Progenitor cell of endocrine pancreas (in vitro differentiated cells): ENCODE measurements at regions not wholly inside any gene's neighbourhood (a gene's known extent, or its start where the extent isn't known, plus 50 kb on each side); places are given as distances from the start of the nearest gene placed in this dataset.

Experiments used
- DNase-seq: peaks from one replicate; pipeline ENCODE4 v3.0.0; 2021; ENCODE audit warnings: low spot score; ENCODE audit not compliant: unreplicated experiment
- H3K27ac Mint-ChIP-seq: 2 replicates; pipeline ENCODE4 v1.8.0; 2021; ENCODE audit warnings: mild to moderate bottlenecking, moderate library complexity, mixed read lengths
- H3K27me3 Mint-ChIP-seq: 2 replicates; pipeline ENCODE4 v1.8.0; 2021; ENCODE audit warnings: mixed read lengths
- H3K36me3 Mint-ChIP-seq: 2 replicates; pipeline ENCODE4 v1.8.0; 2022; ENCODE audit warnings: mixed read lengths; ENCODE audit not compliant: insufficient read depth
- H3K4me1 Mint-ChIP-seq: 2 replicates; pipeline ENCODE4 v1.8.0; 2021; ENCODE audit warnings: low read depth, mixed read lengths
- H3K4me3 Mint-ChIP-seq: 2 replicates; pipeline ENCODE4 v1.8.0; 2021; ENCODE audit warnings: low read depth, mild to moderate bottlenecking, moderate library complexity, mixed read lengths
- H3K9me3 Mint-ChIP-seq: 2 replicates; pipeline ENCODE4 v1.8.0; 2021; ENCODE audit warnings: low read depth, mixed read lengths
- CTCF ChIP-seq: fragments of 200-600 bp; sonication (generic); IDR thresholded peaks from one replicate; pipeline ENCODE4 v1.5.0; 2021; ENCODE audit warnings: antibody characterized with exemption, mild to moderate bottlenecking; ENCODE audit not compliant: unreplicated experiment

GRCh38 chr6:164108092-164108491 lies 693.6 kb downstream of the QKI start:
- DNase-seq = no peak
- Mint-ChIP-seq H3K27me3 (peaks cover 15% of the 10 kb centered on the region), H3K4me1 (peaks cover 7% of the 10 kb centered on the region), H3K27ac (no peak overlapping the region), H3K4me3 (no peak overlapping the region), H3K36me3 (no peaks in the 10 kb centered on the region), H3K9me3 (peaks cover 2% of the 10 kb centered on the region)
- TF ChIP-seq CTCF = no peak

- Mint-ChIP-seq H3K9me3 (no peaks in the 10 kb centered on the region), H3K27me3 (peaks cover 15% of the 10 kb centered on the region), H3K27ac (no peak overlapping the region), H3K4me3 (no peak overlapping the region), H3K4me1 (peaks cover 7% of the 10 kb centered on the region), H3K36me3 (no peaks in the 10 kb centered on the region)
- DNase-seq = no peak
- TF ChIP-seq CTCF = no peak
Measured at GRCh38 chr6:164107297-164107995, 692.9 kb downstream of the QKI start.

GRCh38 chr6:164106345-164106769 lies 691.8 kb downstream of the QKI start:
- peaks cover 15% of the 10 kb centered on the region for H3K27me3 Mint-ChIP-seq
- H3K4me1 Mint-ChIP-seq = peaks cover 12% of the 10 kb centered on the region
- DNase-seq = no peak
- H3K36me3 Mint-ChIP-seq = no peaks in the 10 kb centered on the region
- TF ChIP-seq CTCF = peak; percentile 54
- no peak overlapping the region for H3K27ac Mint-ChIP-seq
- no peaks in the 10 kb centered on the region for H3K9me3 Mint-ChIP-seq
- no peak overlapping the region for H3K4me3 Mint-ChIP-seq

- no peak overlapping the region for H3K27ac Mint-ChIP-seq
- no peak for DNase-seq
- H3K27me3 Mint-ChIP-seq = peaks cover 15% of the 10 kb centered on the region
- H3K4me1 Mint-ChIP-seq = peaks cover 12% of the 10 kb centered on the region
- no peak for TF ChIP-seq CTCF
- no peaks in the 10 kb centered on the region for H3K9me3 Mint-ChIP-seq
- H3K4me3 Mint-ChIP-seq = no peak overlapping the region
- H3K36me3 Mint-ChIP-seq = no peaks in the 10 kb centered on the region
Measured at GRCh38 chr6:164105705-164106104, 691.2 kb downstream of the QKI start.

GRCh38 chr6:164104432-164104831 lies 689.9 kb downstream of the QKI start:
- H3K27ac Mint-ChIP-seq = no peak overlapping the region
- no peak for TF ChIP-seq CTCF

More at GRCh38 chr6:164104432-164104831, 689.9 kb downstream of the QKI start:
- no peaks in the 10 kb centered on the region for H3K9me3 Mint-ChIP-seq
- H3K27me3 Mint-ChIP-seq = peaks cover 15% of the 10 kb centered on the region
- H3K36me3 Mint-ChIP-seq = no peaks in the 10 kb centered on the region
- H3K4me3 Mint-ChIP-seq = no peak overlapping the region
- H3K4me1 Mint-ChIP-seq = peaks cover 12% of the 10 kb centered on the region
- no peak for DNase-seq
